Liver (tissue), 8 donors: ENCODE measurements at regions not wholly inside any gene's neighbourhood (a gene's known extent, or its start where the extent isn't known, plus 50 kb on each side); places are given as distances from the start of the nearest gene placed in this dataset.

ENCODE experiments used
- DNase-seq: peaks from one replicate; pipeline ENCODE4 v3.0.0-alpha.2; 2017; ENCODE audit warnings: low spot score
- H3K27ac ChIP-seq, 2 donors: one replicate each; pipeline ENCODE4 v1.7.0; 2013; ENCODE audit warnings: inconsistent platforms in 2 of 2, low read length in 2 of 2, control low read depth in 1 of 2, low read depth in 1 of 2, mild to moderate bottlenecking in 1 of 2
- H3K27me3 ChIP-seq, 4 donors: one replicate each; pipeline versions ENCODE4 v1.6.1 to v1.7.0; 2013; ENCODE audit warnings: low read length in 3 of 4, inconsistent platforms in 1 of 4, mild to moderate bottlenecking in 1 of 4, moderate library complexity in 1 of 4; ENCODE audit not compliant: control insufficient read depth in 4 of 4, insufficient read depth in 4 of 4
- H3K36me3 ChIP-seq, 4 donors: one replicate each; pipeline versions ENCODE4 v1.6.1 to v1.7.0; 2013; ENCODE audit warnings: low read length in 3 of 4, mild to moderate bottlenecking in 3 of 4, low read depth in 1 of 4, moderate library complexity in 1 of 4; ENCODE audit not compliant: control insufficient read depth in 4 of 4, insufficient read depth in 3 of 4
- H3K4me1 ChIP-seq, 4 donors: one replicate each; pipeline versions ENCODE4 v1.6.1 to v1.7.0; 2013; ENCODE audit warnings: low read length in 3 of 4, mild to moderate bottlenecking in 3 of 4, moderate library complexity in 1 of 4; ENCODE audit not compliant: control insufficient read depth in 4 of 4, insufficient read depth in 4 of 4
- H3K4me3 ChIP-seq, 3 donors: one replicate each; pipeline versions ENCODE4 v1.6.1 to v1.7.0; 2013; ENCODE audit warnings: low read length in 3 of 3, control low read depth in 1 of 3, low read depth in 1 of 3, mild to moderate bottlenecking in 1 of 3
- H3K9ac ChIP-seq, 2 donors: one replicate each; pipeline ENCODE4 v1.7.0; 2013; ENCODE audit warnings: low read length in 2 of 2, mild to moderate bottlenecking in 2 of 2, moderate library complexity in 2 of 2, control low read depth in 1 of 2, low read depth in 1 of 2
- H3K9me3 ChIP-seq, 4 donors: one replicate each; pipeline versions ENCODE4 v1.6.1 to v1.7.0; 2013; ENCODE audit warnings: low read length in 3 of 4; ENCODE audit not compliant: control insufficient read depth in 4 of 4
- CTCF ChIP-seq: fragments of 150-350 bp; IDR thresholded peaks from 2 replicates; pipeline ENCODE4 v1.5.1; 2017; ENCODE audit warnings: improper control_type of control experiment, low read depth, low read length; ENCODE audit not compliant: missing input control
- EGR1 ChIP-seq, 2 donors: IDR thresholded peaks; 2 replicates each; pipeline ENCODE4 v1.6.1; 2016 to 2018; ENCODE audit warnings: antibody characterized with exemption in 2 of 2, low read depth in 2 of 2
- FOXA2 ChIP-seq: IDR thresholded peaks from 2 replicates; pipeline ENCODE4 v1.6.1; 2016; ENCODE audit warnings: antibody characterized with exemption
- HNF4A ChIP-seq, 2 donors: conservative IDR thresholded peaks; 2 replicates each; pipeline ENCODE4 v1.6.1; 2016; ENCODE audit warnings: antibody characterized with exemption in 2 of 2, mild to moderate bottlenecking in 2 of 2
- HNF4G ChIP-seq: IDR thresholded peaks from 2 replicates; pipeline ENCODE4 v1.6.1; 2016; ENCODE audit warnings: antibody characterized with exemption
- JUND ChIP-seq, 2 donors: IDR thresholded peaks; 2 replicates each; pipeline ENCODE4 v1.6.1; 2016; ENCODE audit warnings: antibody characterized with exemption in 2 of 2
- NR2F2 ChIP-seq: IDR thresholded peaks from 2 replicates; pipeline ENCODE4 v1.6.1; 2016; ENCODE audit warnings: antibody characterized with exemption
- RAD21 ChIP-seq, 2 donors: IDR thresholded peaks; 2 replicates each; pipeline ENCODE4 v1.6.1; 2016; ENCODE audit warnings: antibody characterized with exemption in 2 of 2, mild to moderate bottlenecking in 2 of 2
- REST ChIP-seq: IDR thresholded peaks from 2 replicates; pipeline ENCODE4 v1.6.1; 2016; ENCODE audit warnings: antibody characterized with exemption, mild to moderate bottlenecking
- SP1 ChIP-seq: IDR thresholded peaks from 2 replicates; pipeline ENCODE4 v1.6.1; 2018; ENCODE audit warnings: antibody characterized with exemption, mild to moderate bottlenecking
- TAF1 ChIP-seq: conservative IDR thresholded peaks from 2 replicates; pipeline ENCODE4 v1.6.1; 2016; ENCODE audit warnings: antibody characterized with exemption, mild to moderate bottlenecking
- YY1 ChIP-seq: IDR thresholded peaks from 2 replicates; pipeline ENCODE4 v1.6.1; 2016; ENCODE audit warnings: antibody characterized with exemption, mild to moderate bottlenecking
- ZBTB33 ChIP-seq: IDR thresholded peaks from 2 replicates; pipeline ENCODE4 v1.6.1; 2016; ENCODE audit warnings: antibody characterized with exemption
- WGBS: extraction: QIAGEN DNeasy Blood & Tissue Kit; methylation state at CpG from one replicate; pipeline ENCODE4 v1.1.7; 2013; 5-methylcytosine and 5-hydroxymethylcytosine counted together
- donor health status: healthy.
- donor health status: healthy.
- donor health status: healthy.
- donor health status: healthy.
- donor health status: healthy.

- H3K36me3 ChIP-seq: no peaks in the 10 kb centered on the region
- H3K27me3 ChIP-seq: no peaks in the 10 kb centered on the region
- no peak overlapping the region for H3K9ac ChIP-seq
- peaks cover 0 to under 1% (median 0%) of the 10 kb centered on the region in 4 donors for H3K4me1 ChIP-seq
- no peaks in the 10 kb centered on the region for H3K9me3 ChIP-seq
- no peak overlapping the region for H3K27ac ChIP-seq
- 49% methylated on average over 2 of the region's 2 CpGs for WGBS
- no peak for TF ChIP-seq NR2F2
- no peak for TF ChIP-seq HNF4G
- TF ChIP-seq EGR1 (IDR thresholded peaks at IDR 0.05; ENCODE audit: low read depth in 2 of 2): no peak
- TF ChIP-seq JUND (IDR thresholded peaks at IDR 0.05): no peak
- no peak for TF ChIP-seq TAF1
- TF ChIP-seq SP1: no peak
- no peak for TF ChIP-seq REST
- TF ChIP-seq HNF4A (conservative IDR thresholded peaks at IDR 0.05): no peak
- TF ChIP-seq RAD21 (IDR thresholded peaks at IDR 0.05): no peak
- TF ChIP-seq ZBTB33: no peak
- H3K4me3 ChIP-seq: no peak overlapping the region
- DNase-seq: no peak
These were observed 1565.9 kb downstream of the SUCLG1 start for GRCh38 chr2:82893190-82893589.

GRCh38 chr2:82879803-82880202, 1579.3 kb downstream of the SUCLG1 start:
- no peaks in the 10 kb centered on the region for H3K4me1 ChIP-seq
- no peaks in the 10 kb centered on the region for H3K27me3 ChIP-seq
- 48% methylated on average over 2 of the region's 2 CpGs for WGBS
- H3K9me3 ChIP-seq: no peaks in the 10 kb centered on the region
- H3K9ac ChIP-seq: no peak overlapping the region
- TF ChIP-seq YY1 (no peak), NR2F2 (no peak), ZBTB33 (no peak), HNF4A (conservative IDR thresholded peaks at IDR 0.05) (no peak), SP1 (no peak), EGR1 (IDR thresholded peaks at IDR 0.05; ENCODE audit: low read depth in 2 of 2) (no peak), FOXA2 (no peak), REST (no peak), RAD21 (IDR thresholded peaks at IDR 0.05) (no peak), CTCF (no peak), JUND (IDR thresholded peaks at IDR 0.05) (no peak), HNF4G (no peak)
- H3K36me3 ChIP-seq: no peaks in the 10 kb centered on the region
- no peak for DNase-seq
- no peak overlapping the region for H3K4me3 ChIP-seq
- H3K27ac ChIP-seq: no peak overlapping the region
